OCI-LY1 (cell line): ENCODE measurements at regions not wholly inside any gene's neighbourhood (a gene's known extent, or its start where the extent isn't known, plus 50 kb on each side); places are given as distances from the start of the nearest gene placed in this dataset.

Experiments
- H2AFZ ChIP-seq: fragments of 200-600 bp; sonication (generic), shearing (Covaris generic); 2 replicates; pipeline ENCODE4 v1.6.0; 2014; ENCODE audit warnings: antibody characterized with exemption, mild to moderate bottlenecking, low read length
- H3F3A ChIP-seq: fragments of 200-600 bp; sonication (generic), shearing (Covaris generic); 2 replicates; pipeline ENCODE4 v1.6.0; 2014; ENCODE audit warnings: mild to moderate bottlenecking, antibody characterized with exemption, low read length, moderate library complexity; ENCODE audit not compliant: insufficient read depth
- H3K27ac ChIP-seq: fragments of 200-600 bp; sonication (generic); 2 replicates; pipeline ENCODE4 v1.5.1; 2014; ENCODE audit warnings: low read length, mixed run types, mild to moderate bottlenecking, low read depth; ENCODE audit not compliant: poor library complexity, severe bottlenecking
- H3K27me3 ChIP-seq: fragments of 200-600 bp; sonication (generic); 2 replicates; pipeline ENCODE4 v1.6.0; 2014; ENCODE audit warnings: antibody characterized with exemption, mild to moderate bottlenecking, low read length, moderate library complexity; ENCODE audit not compliant: insufficient read depth
- H3K36me3 ChIP-seq: fragments of 200-600 bp; sonication (generic); 2 replicates; pipeline ENCODE4 v1.6.1; 2014; ENCODE audit warnings: mild to moderate bottlenecking, antibody characterized with exemption, low read length, moderate library complexity, mixed read lengths; ENCODE audit not compliant: insufficient read depth
- H3K4me1 ChIP-seq: fragments of 200-600 bp; sonication (generic); 2 replicates; pipeline ENCODE4 v1.5.1; 2014; ENCODE audit warnings: mild to moderate bottlenecking, low read length, moderate library complexity; ENCODE audit not compliant: insufficient read depth, severe bottlenecking
- H3K4me2 ChIP-seq: fragments of 200-600 bp; sonication (generic), shearing (Covaris generic); 2 replicates; pipeline ENCODE4 v1.6.1; 2014; ENCODE audit warnings: low read length
- H3K4me3 ChIP-seq: fragments of 200-600 bp; sonication (generic); 2 replicates; pipeline ENCODE4 v1.5.1; 2014; ENCODE audit warnings: low read length, low read depth, mild to moderate bottlenecking, mixed read lengths; ENCODE audit not compliant: poor library complexity, severe bottlenecking
- H3K79me2 ChIP-seq: fragments of 200-600 bp; shearing (Covaris generic); 2 replicates; pipeline ENCODE4 v1.6.1; 2016; ENCODE audit warnings: mixed run types, low read length, mixed read lengths; ENCODE audit not compliant: insufficient read depth
- H3K9ac ChIP-seq: fragments of 200-600 bp; sonication (generic), shearing (Covaris generic); 2 replicates; pipeline ENCODE4 v1.6.1; 2014; ENCODE audit warnings: mild to moderate bottlenecking, low read length, mixed read lengths
- H3K9me2 ChIP-seq: fragments of 200-600 bp; sonication (generic), shearing (Covaris generic); 2 replicates; pipeline ENCODE4 v1.6.1; 2014; ENCODE audit warnings: low read depth, mild to moderate bottlenecking, low read length, mixed read lengths
- H3K9me3 ChIP-seq: fragments of 200-600 bp; shearing (Covaris generic); 2 replicates; pipeline ENCODE4 v1.6.1; 2014; ENCODE audit warnings: low read length, mixed read lengths
- H4K20me1 ChIP-seq: fragments of 200-600 bp; sonication (generic), shearing (Covaris generic); 2 replicates; pipeline ENCODE4 v1.6.0; 2016; ENCODE audit warnings: mild to moderate bottlenecking, low read length; ENCODE audit not compliant: insufficient read depth
- EZH2 ChIP-seq: fragments of 200-600 bp; sonication (generic), shearing (Covaris generic); IDR thresholded peaks from 2 replicates; pipeline ENCODE4 v1.8.0; 2017; ENCODE audit warnings: borderline replicate concordance, mixed run types, mild to moderate bottlenecking, antibody characterized with exemption, low read length, moderate library complexity, mixed read lengths
- TF ChIP-seq, protein P1 (sequence below): fragments of 200-600 bp; sonication (generic), shearing (Covaris generic); IDR thresholded peaks from 2 replicates; pipeline ENCODE4 v1.5.1; 2017; ENCODE audit warnings: mild to moderate bottlenecking, antibody characterized with exemption, low read length, moderate library complexity, mixed read lengths

DNA sequence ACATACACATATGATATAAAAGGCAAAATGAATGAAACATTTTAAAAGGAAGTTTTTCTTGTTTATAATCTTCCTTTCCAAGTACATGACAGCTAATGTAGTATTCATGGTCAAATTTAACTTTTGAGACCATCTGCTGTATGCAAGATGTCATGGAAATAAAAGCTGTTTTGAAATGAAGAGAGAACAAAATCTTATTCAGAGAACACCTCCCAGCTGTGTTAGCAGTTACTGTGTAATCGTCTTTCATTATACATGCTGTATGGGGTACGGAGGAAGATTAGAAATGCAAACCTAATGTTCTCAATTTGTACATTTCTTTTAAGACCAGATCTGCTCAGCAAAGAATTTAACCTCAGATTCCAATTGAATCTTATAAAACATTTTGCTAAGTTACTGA lies 1182.3 kb downstream of the OTOL1 start:
- Histone ChIP-seq H3K27ac (no peak overlapping the region), H3K4me1 (no peaks in the 10 kb centered on the region), H3K9me3 (no peaks in the 10 kb centered on the region), H3K79me2 (no peaks in the 10 kb centered on the region), H2AFZ (no peak overlapping the region), H3K27me3 (no peaks in the 10 kb centered on the region), H4K20me1 (no peaks in the 10 kb centered on the region; the same call in 1 of the 2 replicates), H3K9me2 (no peaks in the 10 kb centered on the region), H3F3A (no peaks in the 10 kb centered on the region), H3K36me3 (no peaks in the 10 kb centered on the region), H3K4me3 (no peak overlapping the region), H3K4me2 (no peak overlapping the region), H3K9ac (no peak overlapping the region)
- TF ChIP-seq, protein P1, sequence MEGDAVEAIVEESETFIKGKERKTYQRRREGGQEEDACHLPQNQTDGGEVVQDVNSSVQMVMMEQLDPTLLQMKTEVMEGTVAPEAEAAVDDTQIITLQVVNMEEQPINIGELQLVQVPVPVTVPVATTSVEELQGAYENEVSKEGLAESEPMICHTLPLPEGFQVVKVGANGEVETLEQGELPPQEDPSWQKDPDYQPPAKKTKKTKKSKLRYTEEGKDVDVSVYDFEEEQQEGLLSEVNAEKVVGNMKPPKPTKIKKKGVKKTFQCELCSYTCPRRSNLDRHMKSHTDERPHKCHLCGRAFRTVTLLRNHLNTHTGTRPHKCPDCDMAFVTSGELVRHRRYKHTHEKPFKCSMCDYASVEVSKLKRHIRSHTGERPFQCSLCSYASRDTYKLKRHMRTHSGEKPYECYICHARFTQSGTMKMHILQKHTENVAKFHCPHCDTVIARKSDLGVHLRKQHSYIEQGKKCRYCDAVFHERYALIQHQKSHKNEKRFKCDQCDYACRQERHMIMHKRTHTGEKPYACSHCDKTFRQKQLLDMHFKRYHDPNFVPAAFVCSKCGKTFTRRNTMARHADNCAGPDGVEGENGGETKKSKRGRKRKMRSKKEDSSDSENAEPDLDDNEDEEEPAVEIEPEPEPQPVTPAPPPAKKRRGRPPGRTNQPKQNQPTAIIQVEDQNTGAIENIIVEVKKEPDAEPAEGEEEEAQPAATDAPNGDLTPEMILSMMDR, result no peak
- no peak for TF ChIP-seq EZH2

DNA sequence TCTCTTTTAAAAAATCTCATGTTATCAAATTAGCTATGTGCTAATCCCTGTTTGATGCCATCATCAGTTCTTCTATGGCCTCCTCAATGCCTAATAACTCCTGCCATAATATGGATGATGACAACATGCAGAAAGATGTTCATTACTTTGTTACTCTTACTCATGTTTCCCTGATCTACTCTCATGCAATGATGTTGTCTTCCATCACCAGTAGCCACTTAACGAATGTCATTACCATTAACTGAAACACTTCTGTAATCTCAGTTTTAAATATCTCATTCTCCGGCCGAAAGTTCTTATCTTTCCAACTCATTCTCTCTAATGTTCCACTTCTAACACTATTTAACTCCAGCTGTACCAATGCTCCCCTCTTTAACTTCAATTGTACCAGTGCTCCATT lies 1187.7 kb downstream of the OTOL1 start:
- H3K9me2 ChIP-seq, result no peaks in the 10 kb centered on the region
- H3K4me3 ChIP-seq, result no peak overlapping the region
- H3K9me3 ChIP-seq, result no peaks in the 10 kb centered on the region
- no peaks in the 10 kb centered on the region for H3F3A ChIP-seq
- H3K79me2 ChIP-seq, result no peaks in the 10 kb centered on the region
- no peaks in the 10 kb centered on the region; the same call in 1 of the 2 replicates for H4K20me1 ChIP-seq
- no peaks in the 10 kb centered on the region for H3K27me3 ChIP-seq
- H2AFZ ChIP-seq, result no peak overlapping the region
- no peak overlapping the region for H3K4me2 ChIP-seq
- H3K27ac ChIP-seq, result no peak overlapping the region
- H3K9ac ChIP-seq, result no peak overlapping the region
- no peaks in the 10 kb centered on the region for H3K4me1 ChIP-seq
- H3K36me3 ChIP-seq, result no peaks in the 10 kb centered on the region
- no peak for TF ChIP-seq EZH2
- TF ChIP-seq, protein P1, result no peak

DNA sequence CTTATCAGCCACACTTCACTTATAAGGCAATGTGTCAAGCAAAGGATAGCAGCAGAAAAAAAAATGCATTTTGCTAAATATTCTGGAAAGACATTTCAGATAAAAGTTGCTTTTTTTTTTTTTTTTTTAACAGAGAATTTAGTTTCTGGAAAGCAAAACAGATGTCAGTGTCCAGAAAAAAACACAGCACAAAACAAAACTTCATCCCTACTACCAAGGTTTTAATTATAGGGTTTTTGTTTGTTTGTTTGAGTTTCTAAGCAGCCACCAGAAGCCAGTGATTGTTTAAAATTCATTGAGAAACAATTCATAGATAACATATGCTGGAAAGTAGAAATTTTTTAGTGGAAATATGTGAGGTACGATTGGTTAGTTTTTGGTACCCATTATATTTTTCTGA lies 1202.7 kb downstream of the OTOL1 start:
- no peaks in the 10 kb centered on the region for H3K4me1 ChIP-seq
- no peaks in the 10 kb centered on the region for H3K9me3 ChIP-seq
- no peak overlapping the region for H2AFZ ChIP-seq

DNA sequence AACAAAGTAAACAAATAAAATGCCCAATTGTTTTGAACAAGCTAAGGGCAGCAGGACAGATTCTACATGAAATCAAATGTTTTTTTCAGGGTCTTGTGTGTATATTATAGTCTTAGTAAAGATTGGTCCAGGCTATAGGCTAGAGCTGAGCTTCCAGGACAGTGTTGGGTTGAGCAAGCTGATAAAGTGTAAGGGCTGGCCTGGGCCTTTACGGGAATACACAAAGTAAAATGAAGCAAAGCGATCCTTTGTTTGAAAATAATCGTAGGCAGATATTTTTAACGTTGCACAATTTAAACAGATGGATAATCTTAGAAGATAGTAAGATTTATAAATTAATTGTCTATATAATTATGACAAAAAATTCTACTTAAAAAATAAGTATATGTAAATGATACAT lies 1204.6 kb downstream of the OTOL1 start:
- Histone ChIP-seq H4K20me1 (no peaks in the 10 kb centered on the region), H3K9ac (no peak overlapping the region), H3K79me2 (no peaks in the 10 kb centered on the region)

More for the DNA sequence above, 1202.7 kb downstream of the OTOL1 start:
- H3F3A ChIP-seq, result no peaks in the 10 kb centered on the region; the same call in 1 of the 2 replicates
- no peak for TF ChIP-seq EZH2
- no peak overlapping the region for H3K9ac ChIP-seq
- no peaks in the 10 kb centered on the region for H4K20me1 ChIP-seq
- no peak overlapping the region for H3K27ac ChIP-seq
- H3K4me3 ChIP-seq, result no peak overlapping the region
- H3K79me2 ChIP-seq, result no peaks in the 10 kb centered on the region
- no peaks in the 10 kb centered on the region for H3K27me3 ChIP-seq
- no peaks in the 10 kb centered on the region for H3K9me2 ChIP-seq
- no peak overlapping the region for H3K4me2 ChIP-seq
- H3K36me3 ChIP-seq, result no peaks in the 10 kb centered on the region

More for the DNA sequence above, 1204.6 kb downstream of the OTOL1 start:
- H3K27ac ChIP-seq, result no peak overlapping the region
- H3K36me3 ChIP-seq, result no peaks in the 10 kb centered on the region
- H2AFZ ChIP-seq, result no peak overlapping the region
- no peaks in the 10 kb centered on the region for H3K4me1 ChIP-seq
- TF ChIP-seq, protein P1, result no peak
- no peak for TF ChIP-seq EZH2
- H3K9me2 ChIP-seq, result no peaks in the 10 kb centered on the region
- no peaks in the 10 kb centered on the region for H3K9me3 ChIP-seq
- no peak overlapping the region for H3K4me2 ChIP-seq
- H3F3A ChIP-seq, result no peaks in the 10 kb centered on the region; the same call in 1 of the 2 replicates
- H3K4me3 ChIP-seq, result no peak overlapping the region
- H3K27me3 ChIP-seq, result no peaks in the 10 kb centered on the region
